Endothelial cell of umbilical vein (primary cell): ENCODE measurements at regions not wholly inside any gene's neighbourhood (a gene's known extent, or its start where the extent isn't known, plus 50 kb on each side); places are given as distances from the start of the nearest gene placed in this dataset.

ENCODE experiments used
- BruUV-seq: library from RNA; stranded (reverse); fragments of 400-500 nt; replicated peaks from 2 replicates; lab custom pipeline; 2021; lab: Mats Ljungman, UMichigan
- CTCF ChIA-PET: fragments of 300-600, 350-600 bp; sonication (Branson Sonifier 250); formaldehyde crosslinking; loops from one replicate; lab custom pipeline; 2021; ENCODE audit warnings: antibody characterized with exemption, inconsistent platforms; lab: Charles Lee
- POLR2A ChIA-PET: fragments of 300-600, 350-600 bp; sonication (Branson Sonifier 250); formaldehyde crosslinking; loops from one replicate; lab custom pipeline; 2021; ENCODE audit warnings: antibody characterized with exemption, inconsistent platforms; lab: Charles Lee
- DNase-seq: peaks from one replicate; pipeline ENCODE4 v3.0.0-alpha.2; 2011; ENCODE audit warnings: low read depth, low spot score
- FAIRE-seq: peaks from 2 replicates; lab custom pipeline; 2011; peaks lifted over from hg19 to GRCh38; lab: Jason Lieb, UNC
- H2AFZ ChIP-seq: 2 replicates; pipeline ENCODE4 v1.6.0; 2012; ENCODE audit warnings: low read depth, low read length, control low read depth, inconsistent platforms
- H3K27ac ChIP-seq: 2 replicates; pipeline ENCODE4 v1.5.1; 2011; ENCODE audit warnings: low read depth, mild to moderate bottlenecking, control low read depth, low read length, moderate library complexity; ENCODE audit not compliant: insufficient read depth
- H3K27me3 ChIP-seq, 2 experiments: 2 replicates each; pipeline versions ENCODE4 v1.6.0 to v1.6.1; 2011; ENCODE audit warnings: low read length in 2 of 2, mixed read lengths in 1 of 2; ENCODE audit not compliant: control insufficient read depth in 2 of 2, insufficient read depth in 2 of 2
- H3K36me3 ChIP-seq, 2 experiments: 2 replicates in 1 of 2; 3 replicates in 1 of 2; pipeline ENCODE4 v1.5.1; 2011; ENCODE audit warnings: low read length in 2 of 2, mild to moderate bottlenecking in 1 of 2, moderate library complexity in 1 of 2; ENCODE audit not compliant: control insufficient read depth in 2 of 2, insufficient read depth in 2 of 2; ENCODE audit errors: extremely low read depth in 1 of 2
- H3K4me1 ChIP-seq: 3 replicates; pipeline ENCODE4 v1.5.1; 2011; ENCODE audit warnings: mild to moderate bottlenecking, low read length; ENCODE audit not compliant: control insufficient read depth, insufficient read depth; ENCODE audit errors: extremely low read depth
- H3K4me2 ChIP-seq: 2 replicates; pipeline ENCODE4 v1.6.1; 2011; ENCODE audit warnings: low read length, control low read depth, mixed read lengths; ENCODE audit not compliant: insufficient read depth
- H3K4me3 ChIP-seq, 3 experiments: fragments of 200-600 bp in 1 of 3; sonication (generic), shearing (Covaris generic) in 1 of 3; replicated peaks in 1 of 3; 2 replicates each; pipeline ENCODE4 v1.5.1; 2011 to 2016; ENCODE audit warnings: control low read depth in 3 of 3, low read length in 3 of 3, mild to moderate bottlenecking in 2 of 3, inconsistent platforms in 1 of 3, low read depth in 1 of 3, moderate library complexity in 1 of 3; ENCODE audit not compliant: insufficient read depth in 1 of 3
- H3K79me2 ChIP-seq: 2 replicates; pipeline ENCODE4 v1.6.0; 2012; ENCODE audit warnings: low read length, inconsistent platforms; ENCODE audit not compliant: control insufficient read depth, insufficient read depth
- H3K9ac ChIP-seq: replicated peaks from 2 replicates; pipeline ENCODE3; 2011; ENCODE audit warnings: low read length, control low read depth; ENCODE audit not compliant: insufficient read depth; ENCODE audit errors: extremely low read depth
- H3K9me1 ChIP-seq: replicated peaks from 3 replicates; pipeline ENCODE4 v1.6.0; 2011; ENCODE audit warnings: mild to moderate bottlenecking, low read length; ENCODE audit not compliant: control insufficient read depth, insufficient read depth; ENCODE audit errors: extremely low read depth
- H3K9me3 ChIP-seq: replicated peaks from 2 replicates; pipeline ENCODE4 v1.5.1; 2012; ENCODE audit warnings: low read length, inconsistent platforms; ENCODE audit not compliant: control insufficient read depth, insufficient read depth
- H4K20me1 ChIP-seq: replicated peaks from 2 replicates; pipeline ENCODE3; 2011; ENCODE audit warnings: mild to moderate bottlenecking, low read length; ENCODE audit not compliant: control insufficient read depth, insufficient read depth; ENCODE audit errors: extremely low read depth
- CTCF ChIP-seq, 2 donors: IDR thresholded peaks; 1 replicate in 1 of 2; 2 replicates in 1 of 2; pipeline ENCODE4 v1.5.1; 2011; ENCODE audit warnings: low read length in 2 of 2, mild to moderate bottlenecking in 2 of 2, moderate library complexity in 2 of 2, control low read depth in 1 of 2, inconsistent platforms in 1 of 2, low read depth in 1 of 2; ENCODE audit not compliant: insufficient read depth in 1 of 2; ENCODE audit errors: extremely low read depth in 1 of 2
- EZH2 ChIP-seq: IDR thresholded peaks from 2 replicates; pipeline ENCODE4 v1.6.1; 2012; ENCODE audit warnings: borderline replicate concordance, low read depth, mild to moderate bottlenecking, moderate library complexity, low read length, inconsistent platforms; ENCODE audit not compliant: severe bottlenecking
- FOS ChIP-seq: IDR thresholded peaks from 2 replicates; pipeline ENCODE4 v1.6.1; 2011; ENCODE audit warnings: mild to moderate bottlenecking, low read length, moderate library complexity, borderline replicate concordance; ENCODE audit not compliant: insufficient read depth
- GATA2 ChIP-seq: IDR thresholded peaks from 2 replicates; pipeline ENCODE4 v1.7.0; 2011; ENCODE audit warnings: low read depth, mild to moderate bottlenecking, moderate library complexity, mixed read lengths, low read length; ENCODE audit not compliant: insufficient read length, insufficient read depth
- MAX ChIP-seq: IDR thresholded peaks from 2 replicates; pipeline ENCODE4 v1.6.1; 2011; ENCODE audit not compliant: insufficient read depth, insufficient read length
- MYC ChIP-seq: IDR thresholded peaks from one replicate; pipeline ENCODE4 v1.6.1; 2011; ENCODE audit warnings: mild to moderate bottlenecking, low read depth, low read length
- POLR2A ChIP-seq: IDR thresholded peaks from 2 replicates; pipeline ENCODE4 v1.6.1; 2012; ENCODE audit warnings: low read depth, mild to moderate bottlenecking, control low read depth, low read length
- dilution Hi-C: fragments of 300-500 bp; cut with MboI; formaldehyde crosslinking; loops from one replicate; pipeline ENCODE4 v1.15.0; 2019; ENCODE audit warnings: low sequenced_read_pairs; ENCODE audit not compliant: extremely low pct_ligation_motif_present
- intact Hi-C: fragments of 100-400 bp; cut with micrococcal nuclease; formaldehyde crosslinking; loops from one replicate; pipeline ENCODE4 v1.10.0; 2022

GRCh38 chr4:179415037-179415846 lies 1973.0 kb upstream of the AGA start:
- no peak overlapping the region for H3K27ac ChIP-seq
- no peak for DNase-seq
- no peak for FAIRE-seq
- TF ChIP-seq MAX (no peak), CTCF (IDR thresholded peaks at IDR 0.05; ENCODE audit: extremely low read depth in 1 of 2, insufficient read depth in 1 of 2, low read depth in 1 of 2, low read length in 2 of 2) (no peak), EZH2 (no peak), FOS (no peak), MYC (no peak), GATA2 (no peak), POLR2A (no peak)
- H3K9me3 ChIP-seq: peaks cover 3% of the 10 kb centered on the region
- intact Hi-C loops: no loop called here
- no peak overlapping the region for H3K4me3 ChIP-seq
- no peaks in the 10 kb centered on the region for H3K79me2 ChIP-seq
- H3K4me1 ChIP-seq: no peaks in the 10 kb centered on the region
- ChIA-PET POLR2A (no interaction called here), CTCF (no interaction called here)
- no peak overlapping the region for H2AFZ ChIP-seq
- H3K36me3 ChIP-seq: no peaks in the 10 kb centered on the region
- H4K20me1 ChIP-seq: no peaks in the 10 kb centered on the region
- H3K4me2 ChIP-seq: no peak overlapping the region
- no TSS peak for BruUV-seq
- no peaks in the 10 kb centered on the region for H3K27me3 ChIP-seq
- no peak overlapping the region for H3K9ac ChIP-seq
- dilution Hi-C loops: no loop called here
- no peaks in the 10 kb centered on the region for H3K9me1 ChIP-seq
